ENCODE measurements at regions not wholly inside any gene's neighbourhood (a gene's known extent, or its start where the extent isn't known, plus 50 kb on each side); places are given as distances from the start of the nearest gene placed in this dataset.

- H3K27me3 ChIP-seq, result peaks cover 0 to 4% (median 0%) of the 10 kb centered on the region in 7 donors
- DNase-seq, result no peak
- intact Hi-C loops (cut with DNase I), result no loop called here
- TF ChIP-seq CTCF (IDR thresholded peaks at IDR 0.05), result no peak
- no peaks in the 10 kb centered on the region for H3K36me3 ChIP-seq
- peaks cover 0 to 5% (median 0%) of the 10 kb centered on the region in 11 donors for H3K9me3 ChIP-seq
- H3K4me3 ChIP-seq, result no peak overlapping the region
- 74 to 79% methylated on average over 10 of the region's 10 CpGs for WGBS, 2 donors
- H3K27ac ChIP-seq, result no peak overlapping the region
- no peaks in the 10 kb centered on the region for H3K4me1 ChIP-seq
- ATAC-seq, result no peak
Observed at GRCh38 chr10:78844960-78845607, 223.7 kb upstream of the ZMIZ1 start.

- no peak overlapping the region for H3K27ac ChIP-seq
- peaks cover 0 to 4% (median 0%) of the 10 kb centered on the region in 7 donors for H3K27me3 ChIP-seq
- intact Hi-C loops (cut with DNase I), result no loop called here
- H3K4me3 ChIP-seq, result no peak overlapping the region
- H3K36me3 ChIP-seq, result no peaks in the 10 kb centered on the region
- DNase-seq (no peak), ATAC-seq (no peak)
- no peaks in the 10 kb centered on the region for H3K4me1 ChIP-seq
- peaks cover 0 to 5% (median 0%) of the 10 kb centered on the region in 11 donors for H3K9me3 ChIP-seq
- WGBS, 2 donors, result 85 to 87% methylated on average over 5 of the region's 5 CpGs
- no peak for TF ChIP-seq CTCF (IDR thresholded peaks at IDR 0.05)
Observed at GRCh38 chr10:78846071-78846470, 222.7 kb upstream of the ZMIZ1 start.

- H3K4me1 ChIP-seq, result no peaks in the 10 kb centered on the region
- peaks cover 0 to 5% (median 0%) of the 10 kb centered on the region in 11 donors for H3K9me3 ChIP-seq
- ATAC-seq, result peak; percentile 77 to 96 (median 93)
- 43 to 69% methylated on average over 7 of the region's 7 CpGs for WGBS, 2 donors
- no peak overlapping the region for H3K4me3 ChIP-seq
- H3K27ac ChIP-seq, result no peak overlapping the region
- intact Hi-C loops (cut with DNase I), result no loop called here
- peaks cover 0 to 4% (median 0%) of the 10 kb centered on the region in 7 donors for H3K27me3 ChIP-seq
- peak; percentile 53 to 55 for DNase-seq
- H3K36me3 ChIP-seq, result no peaks in the 10 kb centered on the region
- no peak for TF ChIP-seq CTCF (IDR thresholded peaks at IDR 0.05)
Observed at GRCh38 chr10:78846760-78847159, 222.0 kb upstream of the ZMIZ1 start.

- intact Hi-C loops (cut with DNase I), result no loop called here
- H3K4me3 ChIP-seq, result no peak overlapping the region
- no peak overlapping the region for H3K27ac ChIP-seq
- no peaks in the 10 kb centered on the region for H3K36me3 ChIP-seq
- 89 to 97% methylated on average over 5 of the region's 5 CpGs for WGBS, 2 donors
- no peak for ATAC-seq
- peaks cover 0 to under 1% (median 0%) of the 10 kb centered on the region in 7 donors for H3K27me3 ChIP-seq
- no peak for DNase-seq
- H3K4me1 ChIP-seq, result no peaks in the 10 kb centered on the region
- TF ChIP-seq CTCF (IDR thresholded peaks at IDR 0.05), result no peak
- H3K9me3 ChIP-seq, result peaks cover 0 to 5% (median 0%) of the 10 kb centered on the region in 11 donors
Observed at GRCh38 chr10:78847485-78847884, 221.3 kb upstream of the ZMIZ1 start.
